PC-9 (cell line): ENCODE measurements at regions not wholly inside any gene's neighbourhood (a gene's known extent, or its start where the extent isn't known, plus 50 kb on each side); places are given as distances from the start of the nearest gene placed in this dataset.
A peak's percentile ranks its signal among the peaks of the same experiment; 100 is the strongest.

Source experiments
- BruUV-seq: library from RNA; stranded (reverse); fragments of 400-500 nt; replicated peaks from 2 replicates; lab custom pipeline; 2021; lab: Mats Ljungman, UMichigan
- CTCF ChIA-PET: fragments of 300-600 bp; sonication (Branson Sonifier 250); formaldehyde crosslinking; loops from one replicate; lab custom pipeline; 2022; ENCODE audit warnings: antibody characterized with exemption; lab: Charles Lee
- POLR2A ChIA-PET: fragments of 300-600 bp; sonication (Branson Sonifier 250); formaldehyde crosslinking; loops from one replicate; lab custom pipeline; 2022; ENCODE audit warnings: antibody characterized with exemption; ENCODE audit not compliant: unreplicated experiment; lab: Charles Lee
- DNase-seq, 2 experiments: peaks; one replicate each; pipeline versions ENCODE4 v3.0.0 to v3.0.0-alpha.2; 2015 to 2022; ENCODE audit warnings: mixed read lengths in 1 of 2
- H2AFZ ChIP-seq: fragments of 200-600 bp; sonication (generic); 2 replicates; pipeline ENCODE4 v1.8.1; 2017; ENCODE audit warnings: antibody characterized with exemption
- H3F3A ChIP-seq: fragments of 200-600 bp; sonication (generic); 2 replicates; pipeline ENCODE4 v1.8.1; 2017; ENCODE audit warnings: antibody characterized with exemption, mild to moderate bottlenecking, low read depth; ENCODE audit not compliant: insufficient read depth
- H3K27ac ChIP-seq: fragments of 200-600 bp; sonication (generic); 2 replicates; pipeline ENCODE4 v1.6.1; 2016; ENCODE audit warnings: mixed run types
- H3K27me3 ChIP-seq: fragments of 200-600 bp; sonication (generic); 2 replicates; pipeline ENCODE4 v1.6.1; 2016; ENCODE audit warnings: low read depth, mixed run types; ENCODE audit not compliant: insufficient read depth
- H3K36me3 ChIP-seq: fragments of 200-600 bp; sonication (generic); 2 replicates; pipeline ENCODE4 v1.6.1; 2016; ENCODE audit warnings: low read depth, mixed run types
- H3K4me1 ChIP-seq: fragments of 200-600 bp; sonication (generic); replicated peaks from 2 replicates; pipeline ENCODE4 v1.6.1; 2016; ENCODE audit warnings: mixed run types; ENCODE audit not compliant: insufficient read depth
- H3K4me2 ChIP-seq: fragments of 200-600 bp; sonication (generic); 2 replicates; pipeline ENCODE4 v1.6.1; 2017; ENCODE audit warnings: mixed run types
- H3K4me3 ChIP-seq: fragments of 200-600 bp; sonication (generic); 2 replicates; pipeline ENCODE4 v1.6.1; 2016; ENCODE audit warnings: mixed run types
- H3K79me2 ChIP-seq: fragments of 200-600 bp; sonication (generic); 2 replicates; pipeline ENCODE4 v1.6.1; 2017; ENCODE audit warnings: low read depth, mixed run types
- H3K9me2 ChIP-seq: fragments of 200-600 bp; sonication (generic); 2 replicates; pipeline ENCODE4 v1.8.1; 2017; ENCODE audit warnings: mild to moderate bottlenecking; ENCODE audit not compliant: insufficient read depth
- H3K9me3 ChIP-seq: fragments of 200-600 bp; sonication (generic); 2 replicates; pipeline ENCODE4 v1.8.1; 2016; ENCODE audit warnings: low read depth; ENCODE audit not compliant: insufficient read depth
- H4K20me1 ChIP-seq: fragments of 200-600 bp; sonication (generic); 2 replicates; pipeline ENCODE4 v1.8.1; 2017; ENCODE audit not compliant: insufficient read depth
- CTCF ChIP-seq: fragments of 200-600 bp; sonication (generic); conservative IDR thresholded peaks from 2 replicates; pipeline ENCODE4 v1.6.1; 2017; ENCODE audit warnings: mixed run types, antibody characterized with exemption, mild to moderate bottlenecking, moderate library complexity
- EZH2 ChIP-seq: fragments of 200-600 bp; sonication (generic); IDR thresholded peaks from 2 replicates; pipeline ENCODE4 v1.8.0; 2017; ENCODE audit warnings: antibody characterized with exemption, low read depth
- intact Hi-C: fragments of 100-400 bp; cut with micrococcal nuclease; formaldehyde crosslinking; loops from one replicate; pipeline ENCODE4 v1.10.0; 2022; ENCODE audit not compliant: unreplicated experiment

- TF ChIP-seq CTCF, result peak; percentile 82
- no peak for TF ChIP-seq EZH2
- POLR2A ChIA-PET, result interaction anchor here (0.7 kb wide), 1 partner anchor 321 kb away, joined by 5 read pairs; no protein-coding TSS in a partner anchor
- intact Hi-C loops, result loop anchor here (1.0 to 5.0 kb wide), 6 partner anchors 269 to 611 kb away; no protein-coding TSS in a partner anchor
Measured at GRCh38 chr12:18861287-18861858, 123.5 kb downstream of the CAPZA3 start.

GRCh38 chr12:18863769-18864500 lies 126.0 kb downstream of the CAPZA3 start:
- no peak overlapping the region for H3K27ac ChIP-seq
- no peaks in the 10 kb centered on the region for H3K36me3 ChIP-seq
- H3K79me2 ChIP-seq, result no peaks in the 10 kb centered on the region
- intact Hi-C loops, result loop anchor here (5.0 kb wide), 2 partner anchors 408 to 423 kb away; no protein-coding TSS in a partner anchor
- H3K4me3 ChIP-seq, result no peak overlapping the region
- H3K4me1 ChIP-seq, result no peaks in the 10 kb centered on the region
- ChIA-PET CTCF (interaction anchor here (0.6 kb wide), 1 partner anchor 559 kb away, joined by 4 read pairs; no protein-coding TSS in a partner anchor), POLR2A (no interaction called here)
- H3K4me2 ChIP-seq, result no peak overlapping the region
- DNase-seq, result no peak
- no peaks in the 10 kb centered on the region for H3F3A ChIP-seq
- H3K9me3 ChIP-seq, result no peaks in the 10 kb centered on the region
- TF ChIP-seq CTCF (no peak), EZH2 (no peak)
- H3K27me3 ChIP-seq, result no peaks in the 10 kb centered on the region
- no peak overlapping the region for H2AFZ ChIP-seq
- no peaks in the 10 kb centered on the region for H3K9me2 ChIP-seq
- H4K20me1 ChIP-seq, result no peaks in the 10 kb centered on the region
- BruUV-seq, result no TSS peak

More at GRCh38 chr12:18861287-18861858, 123.5 kb downstream of the CAPZA3 start:
- Histone ChIP-seq H3K4me1 (no peaks in the 10 kb centered on the region), H3K27ac (no peak overlapping the region), H2AFZ (no peak overlapping the region), H3K36me3 (no peaks in the 10 kb centered on the region), H3K9me2 (no peaks in the 10 kb centered on the region), H3K4me3 (no peak overlapping the region), H3K79me2 (no peaks in the 10 kb centered on the region), H3F3A (no peaks in the 10 kb centered on the region), H3K9me3 (no peaks in the 10 kb centered on the region), H3K4me2 (no peak overlapping the region), H3K27me3 (no peaks in the 10 kb centered on the region), H4K20me1 (no peaks in the 10 kb centered on the region)
- no peak for DNase-seq
- CTCF ChIA-PET, result interaction anchor here (1.5 kb wide), 1 partner anchor 325 kb away, joined by 4 read pairs; no protein-coding TSS in a partner anchor
- no TSS peak for BruUV-seq

- Histone ChIP-seq H3K4me2 (no peak overlapping the region), H3K4me3 (no peak overlapping the region), H3K27me3 (no peaks in the 10 kb centered on the region), H3K9me2 (no peaks in the 10 kb centered on the region), H3K4me1 (no peaks in the 10 kb centered on the region), H2AFZ (peak overlapping the region; percentile 26; the same call in 1 of the 2 replicates), H3F3A (no peaks in the 10 kb centered on the region), H3K79me2 (no peaks in the 10 kb centered on the region), H4K20me1 (no peaks in the 10 kb centered on the region), H3K9me3 (no peaks in the 10 kb centered on the region), H3K27ac (no peak overlapping the region), H3K36me3 (no peaks in the 10 kb centered on the region)
- intact Hi-C loops, result loop anchor here (5.0 kb wide), 2 partner anchors 407 to 422 kb away; no protein-coding TSS in a partner anchor
- peak in 1 of 2 experiments; percentile 12 for DNase-seq
- TF ChIP-seq EZH2, result no peak
- no peak for TF ChIP-seq CTCF
- CTCF ChIA-PET, result no interaction called here
- BruUV-seq, result no TSS peak
- POLR2A ChIA-PET, result no interaction called here
Measured at GRCh38 chr12:18864900-18865561, 127.1 kb downstream of the CAPZA3 start.
